ENCODE measurements at regions not wholly inside any gene's neighbourhood (a gene's known extent, or its start where the extent isn't known, plus 50 kb on each side); places are given as distances from the start of the nearest gene placed in this dataset.

DNA sequence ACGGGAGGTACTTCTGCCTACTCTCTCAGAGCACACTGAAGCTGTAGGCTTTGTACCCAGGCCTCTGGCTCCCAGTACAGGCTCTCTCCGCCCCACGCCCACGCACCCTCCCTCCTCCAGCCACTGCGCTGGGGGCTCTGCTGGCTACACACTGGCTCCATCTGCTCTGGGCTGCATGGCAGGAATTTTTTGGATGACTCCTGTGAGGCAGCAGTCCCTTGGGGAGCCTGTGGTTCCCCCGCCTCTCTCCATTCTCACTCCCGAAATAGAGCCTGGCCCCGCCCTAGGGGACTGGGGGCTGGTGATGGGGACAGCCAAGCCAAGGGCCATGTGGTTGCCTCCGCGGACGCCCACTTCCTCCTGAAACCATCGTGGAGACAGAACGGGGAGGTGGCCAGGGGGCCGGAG, 58.1 kb upstream of the ADRA2C start:
- H2AFZ ChIP-seq (ENCODE audit: low read depth, low read length) = no peak overlapping the region
- no peak overlapping the region for H3K4me2 ChIP-seq (ENCODE audit: low read length)
- no peaks in the 10 kb centered on the region for H3F3A ChIP-seq (ENCODE audit: insufficient read depth, low read length, poor library complexity, severe bottlenecking)
- no peak overlapping the region for H3K27ac ChIP-seq (ENCODE audit: low read length)
- no peaks in the 10 kb centered on the region for H3K27me3 ChIP-seq (ENCODE audit: insufficient read depth, low read depth, low read length)
- H3K9ac ChIP-seq (ENCODE audit: low read length) = no peak overlapping the region
- no peaks in the 10 kb centered on the region for H4K20me1 ChIP-seq (ENCODE audit: insufficient read depth)
- H3K9me2 ChIP-seq (ENCODE audit: insufficient read depth, low read length) = no peaks in the 10 kb centered on the region
- no peak overlapping the region for H3K4me3 ChIP-seq (ENCODE audit: low read length)
- H3K79me2 ChIP-seq (replicated peaks; ENCODE audit: insufficient read depth, low read length) = no peaks in the 10 kb centered on the region
- H3K9me3 ChIP-seq (ENCODE audit: low read length) = no peaks in the 10 kb centered on the region
- no peaks in the 10 kb centered on the region for H3K36me3 ChIP-seq (ENCODE audit: insufficient read depth, low read length)
- no peak for TF ChIP-seq EP300 (conservative IDR thresholded peaks at IDR 0.05; ENCODE audit: poor library complexity, severe bottlenecking)
- no peak for TF ChIP-seq SMC3 (conservative IDR thresholded peaks at IDR 0.05; ENCODE audit: poor library complexity)
- no peak for TF ChIP-seq POLR2AphosphoS5 (IDR thresholded peaks at IDR 0.05)
- TF ChIP-seq MXI1 (conservative IDR thresholded peaks at IDR 0.05; ENCODE audit: poor library complexity, severe bottlenecking) = no peak
- TF ChIP-seq RAD21 (conservative IDR thresholded peaks at IDR 0.05) = no peak
- TF ChIP-seq TAF1 (IDR thresholded peaks at IDR 0.05; ENCODE audit: low read depth) = no peak
- TF ChIP-seq CTCF (IDR thresholded peaks at IDR 0.05; ENCODE audit: poor library complexity, severe bottlenecking) = no peak
- TF ChIP-seq EZH2 (IDR thresholded peaks at IDR 0.05; ENCODE audit: borderline replicate concordance, insufficient read depth, low read length, poor library complexity, severe bottlenecking) = no peak
- no peak for TF ChIP-seq REST (IDR thresholded peaks at IDR 0.05; ENCODE audit: borderline replicate concordance)

GRCh38 chr4:3707423-3708102, 58.6 kb upstream of the ADRA2C start:
- Histone ChIP-seq H3K9me3 (ENCODE audit: low read length) (no peaks in the 10 kb centered on the region), H3K4me2 (ENCODE audit: low read length) (no peak overlapping the region), H3K9ac (ENCODE audit: low read length) (no peak overlapping the region), H3K4me3 (ENCODE audit: low read length) (no peak overlapping the region), H3K27ac (ENCODE audit: low read length) (no peak overlapping the region), H3K79me2 (replicated peaks; ENCODE audit: insufficient read depth, low read length) (no peaks in the 10 kb centered on the region), H4K20me1 (ENCODE audit: insufficient read depth) (no peaks in the 10 kb centered on the region), H2AFZ (ENCODE audit: low read depth, low read length) (no peak overlapping the region), H3K27me3 (ENCODE audit: insufficient read depth, low read depth, low read length) (no peaks in the 10 kb centered on the region), H3K9me2 (ENCODE audit: insufficient read depth, low read length) (no peaks in the 10 kb centered on the region), H3F3A (ENCODE audit: insufficient read depth, low read length, poor library complexity, severe bottlenecking) (no peaks in the 10 kb centered on the region), H3K36me3 (ENCODE audit: insufficient read depth, low read length) (no peaks in the 10 kb centered on the region)
- no peak for TF ChIP-seq MXI1 (conservative IDR thresholded peaks at IDR 0.05; ENCODE audit: poor library complexity, severe bottlenecking)
- TF ChIP-seq CTCF (IDR thresholded peaks at IDR 0.05; ENCODE audit: poor library complexity, severe bottlenecking) = no peak
- no peak for TF ChIP-seq POLR2AphosphoS5 (IDR thresholded peaks at IDR 0.05)
- TF ChIP-seq EZH2 (IDR thresholded peaks at IDR 0.05; ENCODE audit: borderline replicate concordance, insufficient read depth, low read length, poor library complexity, severe bottlenecking) = no peak
- no peak for TF ChIP-seq SMC3 (conservative IDR thresholded peaks at IDR 0.05; ENCODE audit: poor library complexity)
- no peak for TF ChIP-seq REST (IDR thresholded peaks at IDR 0.05; ENCODE audit: borderline replicate concordance)
- no peak for TF ChIP-seq TAF1 (IDR thresholded peaks at IDR 0.05; ENCODE audit: low read depth)
- no peak for TF ChIP-seq EP300 (conservative IDR thresholded peaks at IDR 0.05; ENCODE audit: poor library complexity, severe bottlenecking)
- TF ChIP-seq RAD21 (conservative IDR thresholded peaks at IDR 0.05) = no peak

Measured in neural cell (in vitro differentiated cells).